ENCODE measurements at regions not wholly inside any gene's neighbourhood (a gene's known extent, or its start where the extent isn't known, plus 50 kb on each side); places are given as distances from the start of the nearest gene placed in this dataset.

DNA sequence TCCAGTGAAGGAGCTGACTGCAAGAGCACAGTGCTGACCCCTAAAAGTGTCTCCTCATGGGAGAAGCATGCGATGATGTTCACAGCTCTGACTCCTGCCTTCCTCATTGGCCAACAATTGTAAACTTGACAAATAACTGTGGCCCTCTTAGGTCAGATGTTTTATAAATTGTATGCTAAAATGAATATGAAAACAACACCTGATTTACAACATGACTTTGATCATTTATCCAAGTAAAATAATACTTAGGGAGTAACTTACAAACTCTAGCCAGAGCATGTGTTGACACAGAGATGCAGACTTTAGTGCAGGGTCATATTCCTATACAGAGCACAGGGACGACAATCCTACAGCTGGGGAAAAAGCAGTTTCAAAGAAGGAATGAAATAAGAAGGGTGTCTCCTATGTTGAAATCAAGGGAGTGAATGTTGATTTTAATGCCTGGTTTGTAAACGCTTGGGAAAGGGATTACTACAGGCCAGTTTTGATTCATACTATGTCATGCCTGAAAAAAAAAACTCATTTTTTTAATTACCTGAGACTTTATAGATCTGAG lies 391.4 kb upstream of the AKR1E2 start:
- TF ChIP-seq TCF12 (IDR thresholded peaks at IDR 0.05; ENCODE audit: low read depth) (no peak), RAD21 (IDR thresholded peaks at IDR 0.05; ENCODE audit: low read depth) (no peak), YY1 (IDR thresholded peaks at IDR 0.05; ENCODE audit: low read depth) (no peak), EP300 (IDR thresholded peaks at IDR 0.05; ENCODE audit: borderline replicate concordance) (no peak), NFIC (IDR thresholded peaks at IDR 0.05) (no peak), REST (IDR thresholded peaks at IDR 0.05; ENCODE audit: low read depth) (no peak), TAF1 (IDR thresholded peaks at IDR 0.05; ENCODE audit: low read depth) (no peak), CREB1 (IDR thresholded peaks at IDR 0.05; ENCODE audit: low read depth) (no peak)
- TF ChIP-seq, protein P1, sequence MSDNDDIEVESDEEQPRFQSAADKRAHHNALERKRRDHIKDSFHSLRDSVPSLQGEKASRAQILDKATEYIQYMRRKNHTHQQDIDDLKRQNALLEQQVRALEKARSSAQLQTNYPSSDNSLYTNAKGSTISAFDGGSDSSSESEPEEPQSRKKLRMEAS (IDR thresholded peaks at IDR 0.05): no peak

All from Ishikawa (cell line).